IMR-90 (cell line): ENCODE measurements at regions not wholly inside any gene's neighbourhood (a gene's known extent, or its start where the extent isn't known, plus 50 kb on each side); places are given as distances from the start of the nearest gene placed in this dataset.

Experiments used
- BHLHE40 ChIP-seq: fragments of 150-350 bp; IDR thresholded peaks from 2 replicates; pipeline ENCODE4 v1.6.1; 2016; ENCODE audit warnings: mild to moderate bottlenecking, low read depth, low read length
- CTCF ChIP-seq: conservative IDR thresholded peaks from 2 replicates; pipeline ENCODE4 v1.5.1; 2012; ENCODE audit warnings: mild to moderate bottlenecking, low read depth, low read length, improper control_type of control experiment
- ELK1 ChIP-seq: fragments of 150-350 bp; IDR thresholded peaks from 2 replicates; pipeline ENCODE4 v1.6.1; 2016; ENCODE audit warnings: low read depth, mild to moderate bottlenecking, low read length, moderate library complexity, borderline replicate concordance
- MAFK ChIP-seq: IDR thresholded peaks from 2 replicates; pipeline ENCODE4 v1.6.1; 2012; ENCODE audit warnings: low read depth, low read length, improper control_type of control experiment
- MAZ ChIP-seq: IDR thresholded peaks from 2 replicates; pipeline ENCODE4 v1.6.1; 2012; ENCODE audit warnings: low read depth, mild to moderate bottlenecking, low read length, improper control_type of control experiment, moderate library complexity, borderline replicate concordance
- MXI1 ChIP-seq: IDR thresholded peaks from 2 replicates; pipeline ENCODE4 v1.6.1; 2012; ENCODE audit warnings: low read depth, mild to moderate bottlenecking, low read length, moderate library complexity, borderline replicate concordance
- POLR2A ChIP-seq: IDR thresholded peaks from 2 replicates; pipeline ENCODE4 v1.6.1; 2012; ENCODE audit warnings: mild to moderate bottlenecking, low read depth, low read length
- RAD21 ChIP-seq: IDR thresholded peaks from 2 replicates; pipeline ENCODE4 v1.6.1; 2012; ENCODE audit warnings: low read length, improper control_type of control experiment
- RCOR1 ChIP-seq: IDR thresholded peaks from 2 replicates; pipeline ENCODE4 v1.6.1; 2012; ENCODE audit warnings: mild to moderate bottlenecking, low read length, improper control_type of control experiment; ENCODE audit not compliant: insufficient replicate concordance
- RFX5 ChIP-seq: IDR thresholded peaks from 2 replicates; pipeline ENCODE4 v1.8.0; 2012; ENCODE audit warnings: low read depth, mild to moderate bottlenecking, low read length, moderate library complexity
- SMC3 ChIP-seq: fragments of 150-350 bp; IDR thresholded peaks from 2 replicates; pipeline ENCODE4 v1.6.1; 2016; ENCODE audit warnings: low read depth, mild to moderate bottlenecking, antibody characterized with exemption, low read length, moderate library complexity
- USF2 ChIP-seq: fragments of 150-350 bp; IDR thresholded peaks from 2 replicates; pipeline ENCODE4 v1.6.1; 2017; ENCODE audit warnings: mild to moderate bottlenecking, antibody characterized with exemption, low read length, low read depth

- no peak for TF ChIP-seq CTCF
- TF ChIP-seq RFX5 = no peak
- no peak for TF ChIP-seq SMC3
- TF ChIP-seq POLR2A = no peak
- no peak for TF ChIP-seq MAFK
- TF ChIP-seq USF2 = no peak
- no peak for TF ChIP-seq ELK1
- TF ChIP-seq RAD21 = no peak
- TF ChIP-seq MXI1 = no peak
- no peak for TF ChIP-seq BHLHE40
- no peak for TF ChIP-seq MAZ
- no peak for TF ChIP-seq RCOR1
Measured at GRCh38 chr2:17326717-17327116, 191.5 kb downstream of the RAD51AP2 start.
